MG63 (cell line): ENCODE measurements at regions not wholly inside any gene's neighbourhood (a gene's known extent, or its start where the extent isn't known, plus 50 kb on each side); places are given as distances from the start of the nearest gene placed in this dataset.

Experiments used
- DNase-seq: peaks from one replicate; pipeline ENCODE4 v3.0.0-alpha.2; 2020
- H3K27me3 ChIP-seq: fragments of 250-450 bp; sonication (Bioruptor Pico); 2 replicates; pipeline ENCODE4 v1.5.1; 2020; ENCODE audit warnings: mild to moderate bottlenecking, moderate library complexity
- H3K36me3 ChIP-seq: fragments of 250-450 bp; sonication (Bioruptor Pico); 2 replicates; pipeline ENCODE4 v1.5.1; 2020; ENCODE audit warnings: mild to moderate bottlenecking, moderate library complexity
- H3K4me3 ChIP-seq: fragments of 250-450 bp; sonication (Bioruptor Pico); 2 replicates; pipeline ENCODE4 v1.5.1; 2020; ENCODE audit warnings: mild to moderate bottlenecking, moderate library complexity
- H3K9me3 ChIP-seq: fragments of 250-450 bp; sonication (Bioruptor Pico); 2 replicates; pipeline ENCODE4 v1.5.1; 2020; ENCODE audit warnings: mild to moderate bottlenecking, moderate library complexity

DNA sequence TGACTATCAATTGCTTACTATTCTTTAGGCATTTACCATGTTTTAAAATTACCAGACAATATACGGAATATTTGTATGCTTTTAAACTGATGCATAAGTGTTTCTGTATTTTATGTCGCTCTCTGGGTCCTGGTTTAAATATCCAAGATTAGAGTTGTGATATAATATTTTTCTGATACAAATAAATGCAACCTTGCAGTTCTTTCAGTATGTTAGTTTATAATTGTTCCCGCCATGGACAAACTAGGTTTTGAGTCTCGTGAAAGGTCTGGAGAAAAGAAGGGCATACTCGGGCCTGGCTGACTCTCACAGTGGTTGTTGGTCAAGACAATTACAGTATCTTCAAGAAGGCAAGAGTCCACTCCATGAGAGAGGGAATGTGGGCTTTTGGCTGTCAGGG lies 72.6 kb upstream of the AJAP1 start:
- DNase-seq: no peak
- Histone ChIP-seq H3K36me3 (no peaks in the 10 kb centered on the region), H3K9me3 (no peaks in the 10 kb centered on the region), H3K4me3 (no peak overlapping the region), H3K27me3 (0 out of 2 replicates have a peak, but pooled peaks cover 5% of the 10 kb centered on the region)

GRCh38 chr1:4584449-4584848 lies 70.0 kb upstream of the AJAP1 start:
- H3K36me3 ChIP-seq: no peaks in the 10 kb centered on the region
- no peaks in the 10 kb centered on the region for H3K9me3 ChIP-seq
- 0 out of 2 replicates have a peak, but pooled peaks cover 4% of the 10 kb centered on the region for H3K27me3 ChIP-seq
- no peak overlapping the region for H3K4me3 ChIP-seq
- no peak for DNase-seq

GRCh38 chr1:4585216-4585615 lies 69.2 kb upstream of the AJAP1 start:
- H3K36me3 ChIP-seq: no peaks in the 10 kb centered on the region
- peak; percentile 29 for DNase-seq
- H3K27me3 ChIP-seq: no peaks in the 10 kb centered on the region
- no peak overlapping the region for H3K4me3 ChIP-seq
- H3K9me3 ChIP-seq: no peaks in the 10 kb centered on the region

DNA sequence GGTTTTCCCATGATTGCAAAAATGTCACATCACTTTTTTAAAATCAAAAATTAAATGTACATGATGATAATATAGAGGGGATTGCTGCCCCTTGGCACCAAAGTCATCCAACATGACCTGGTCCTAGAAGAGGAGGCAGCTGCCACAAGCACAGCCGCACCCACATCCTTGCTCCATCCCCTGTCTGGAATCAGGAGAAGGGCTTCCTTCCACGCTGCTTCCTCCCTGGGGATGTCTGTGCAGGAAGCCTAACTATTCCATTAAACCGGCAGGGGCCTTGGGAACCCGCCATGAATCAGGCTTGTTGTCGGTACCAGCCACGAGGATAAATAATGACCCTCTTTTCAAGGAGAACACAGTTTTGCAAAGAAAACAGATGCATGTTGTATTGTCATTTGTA lies 68.7 kb upstream of the AJAP1 start:
- Histone ChIP-seq H3K4me3 (no peak overlapping the region), H3K27me3 (no peaks in the 10 kb centered on the region), H3K36me3 (no peaks in the 10 kb centered on the region), H3K9me3 (no peaks in the 10 kb centered on the region)
- no peak for DNase-seq

- Histone ChIP-seq H3K4me3 (no peak overlapping the region), H3K27me3 (no peaks in the 10 kb centered on the region), H3K36me3 (no peaks in the 10 kb centered on the region), H3K9me3 (no peaks in the 10 kb centered on the region)
- DNase-seq: no peak
Observed at GRCh38 chr1:4586611-4587160, 67.7 kb upstream of the AJAP1 start.

DNA sequence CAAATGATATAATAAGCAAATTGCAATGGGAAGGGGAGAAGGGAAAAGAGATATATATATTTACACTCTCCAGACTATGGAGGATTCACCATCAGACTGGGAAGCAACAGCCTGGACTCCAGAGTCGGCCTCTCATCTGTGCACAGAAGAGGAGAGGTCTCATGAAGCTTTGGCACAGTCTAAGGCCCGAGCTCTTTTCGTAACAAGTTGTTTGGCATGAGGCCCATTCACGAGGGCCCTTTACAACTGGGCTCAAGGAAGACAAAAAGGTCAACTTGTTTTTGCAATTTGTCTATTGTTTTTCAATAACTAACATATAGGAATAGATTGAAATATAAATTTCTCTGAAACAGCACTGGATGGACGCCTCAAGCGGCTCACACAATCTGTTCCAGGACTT lies 66.7 kb upstream of the AJAP1 start:
- DNase-seq: no peak

GRCh38 chr1:4590756-4591155 lies 63.7 kb upstream of the AJAP1 start:
- Histone ChIP-seq H3K9me3 (no peaks in the 10 kb centered on the region), H3K36me3 (no peaks in the 10 kb centered on the region), H3K4me3 (no peak overlapping the region), H3K27me3 (no peaks in the 10 kb centered on the region)
- no peak for DNase-seq

More for the DNA sequence above, 66.7 kb upstream of the AJAP1 start:
- no peaks in the 10 kb centered on the region for H3K27me3 ChIP-seq
- no peak overlapping the region for H3K4me3 ChIP-seq
- H3K9me3 ChIP-seq: no peaks in the 10 kb centered on the region
- no peaks in the 10 kb centered on the region for H3K36me3 ChIP-seq

- H3K27me3 ChIP-seq: no peaks in the 10 kb centered on the region
- H3K36me3 ChIP-seq: no peaks in the 10 kb centered on the region
- no peak for DNase-seq
- no peaks in the 10 kb centered on the region for H3K9me3 ChIP-seq
- H3K4me3 ChIP-seq: no peak overlapping the region
Observed at GRCh38 chr1:4591926-4592325, 62.5 kb upstream of the AJAP1 start.

GRCh38 chr1:4593106-4593505 lies 61.3 kb upstream of the AJAP1 start:
- no peak overlapping the region for H3K4me3 ChIP-seq
- H3K27me3 ChIP-seq: no peaks in the 10 kb centered on the region
- no peaks in the 10 kb centered on the region for H3K9me3 ChIP-seq
- DNase-seq: no peak
- no peaks in the 10 kb centered on the region for H3K36me3 ChIP-seq

GRCh38 chr1:4594286-4594991 lies 60.0 kb upstream of the AJAP1 start:
- Histone ChIP-seq H3K4me3 (no peak overlapping the region), H3K27me3 (no peaks in the 10 kb centered on the region), H3K36me3 (no peaks in the 10 kb centered on the region), H3K9me3 (no peaks in the 10 kb centered on the region)
- DNase-seq: no peak

DNA sequence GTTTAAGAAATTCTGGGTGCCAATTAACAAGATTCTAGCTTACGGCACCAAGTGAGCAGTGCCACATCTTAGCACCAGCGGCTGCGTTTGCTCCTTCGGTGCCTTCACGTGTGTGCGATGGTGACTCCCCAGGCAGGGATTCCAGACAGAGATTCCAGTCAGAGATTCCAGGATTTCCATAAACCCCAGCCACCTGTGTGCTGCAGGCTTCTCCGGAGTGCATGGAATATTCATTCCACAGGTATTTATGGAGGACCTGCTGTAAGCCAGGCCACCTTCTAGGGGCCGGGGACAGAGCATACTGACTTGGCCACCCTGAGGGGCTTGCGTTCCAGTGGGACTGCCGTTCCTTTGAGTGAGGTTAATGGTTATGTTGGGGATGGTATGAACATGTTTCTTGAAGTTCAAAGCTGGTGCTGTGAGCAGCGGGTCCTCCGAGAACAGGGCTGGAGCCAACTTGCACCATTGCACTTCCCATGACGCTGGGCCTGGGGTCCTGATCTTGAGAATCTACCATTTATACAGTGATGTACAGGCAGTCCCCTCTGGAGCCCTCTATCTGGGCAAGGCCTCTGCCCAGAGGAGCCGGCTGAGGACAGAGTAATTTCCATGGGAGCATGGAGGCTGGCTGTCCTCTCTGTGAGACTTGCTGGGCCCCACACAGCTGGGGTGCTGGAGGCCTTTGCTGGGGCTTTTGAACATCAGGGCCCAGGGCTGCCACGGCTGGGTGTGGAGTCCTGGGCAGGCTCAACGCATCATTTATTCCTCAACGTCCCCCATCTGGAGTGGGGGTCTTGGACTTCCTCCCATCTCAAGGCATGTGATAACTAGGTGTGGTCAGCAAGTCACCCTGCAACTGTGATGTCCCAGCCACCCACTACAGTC lies 58.8 kb upstream of the AJAP1 start:
- Histone ChIP-seq H3K27me3 (no peaks in the 10 kb centered on the region), H3K9me3 (no peaks in the 10 kb centered on the region), H3K4me3 (no peak overlapping the region), H3K36me3 (no peaks in the 10 kb centered on the region)
- DNase-seq: no peak

- Histone ChIP-seq H3K27me3 (no peaks in the 10 kb centered on the region), H3K9me3 (no peaks in the 10 kb centered on the region), H3K4me3 (no peak overlapping the region), H3K36me3 (no peaks in the 10 kb centered on the region)
- DNase-seq: no peak
Observed at GRCh38 chr1:4596486-4596885, 57.9 kb upstream of the AJAP1 start.

DNA sequence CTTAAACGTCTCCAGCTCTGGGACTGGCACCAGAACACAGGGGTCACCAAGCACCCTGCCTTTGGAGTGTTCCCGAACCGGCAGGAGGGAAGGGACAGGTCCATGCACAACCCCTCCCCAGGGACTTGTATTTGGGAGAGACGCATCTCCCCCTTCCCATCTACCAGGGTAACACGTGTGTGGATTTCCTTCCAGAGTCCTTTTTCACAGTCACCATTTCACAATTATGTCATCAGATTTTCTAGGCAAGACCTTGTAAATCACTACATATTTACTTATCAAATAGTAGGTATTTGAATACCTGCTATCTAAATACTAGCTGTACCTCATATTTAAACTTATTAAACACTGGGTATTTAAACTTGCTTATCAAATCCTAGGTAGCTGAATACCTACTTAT lies 57.4 kb upstream of the AJAP1 start:
- DNase-seq: no peak
- no peaks in the 10 kb centered on the region for H3K27me3 ChIP-seq
- H3K4me3 ChIP-seq: no peak overlapping the region
- H3K36me3 ChIP-seq: no peaks in the 10 kb centered on the region
- H3K9me3 ChIP-seq: no peaks in the 10 kb centered on the region

GRCh38 chr1:4598561-4598960 lies 55.8 kb upstream of the AJAP1 start:
- Histone ChIP-seq H3K9me3 (no peaks in the 10 kb centered on the region), H3K36me3 (no peaks in the 10 kb centered on the region), H3K27me3 (no peaks in the 10 kb centered on the region), H3K4me3 (no peak overlapping the region)
- DNase-seq: no peak

DNA sequence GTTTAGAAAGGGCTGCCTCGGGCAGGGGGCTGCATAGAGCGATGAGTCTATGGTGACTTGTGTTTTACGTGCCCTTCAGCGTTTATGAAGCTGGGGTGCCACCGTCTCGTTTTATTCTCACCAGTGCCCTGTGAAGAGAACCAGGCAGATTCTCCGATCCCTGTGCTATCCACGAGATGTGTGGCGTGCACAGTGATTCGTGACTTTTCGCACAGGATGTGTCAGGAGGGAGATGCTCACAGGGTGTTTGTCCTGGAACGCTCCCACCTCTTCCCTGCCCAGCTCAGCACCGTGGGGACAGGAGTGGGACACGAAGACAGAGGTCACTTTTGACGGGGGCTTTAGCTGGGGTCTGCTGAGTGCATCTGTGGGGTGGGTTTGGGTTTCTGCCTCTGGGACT lies 54.9 kb upstream of the AJAP1 start:
- Histone ChIP-seq H3K4me3 (no peak overlapping the region), H3K27me3 (no peaks in the 10 kb centered on the region), H3K36me3 (no peaks in the 10 kb centered on the region), H3K9me3 (no peaks in the 10 kb centered on the region)
- DNase-seq: no peak

- no peaks in the 10 kb centered on the region for H3K27me3 ChIP-seq
- H3K4me3 ChIP-seq: no peak overlapping the region
- H3K9me3 ChIP-seq: no peaks in the 10 kb centered on the region
- no peak for DNase-seq
- no peaks in the 10 kb centered on the region for H3K36me3 ChIP-seq
Observed at GRCh38 chr1:4599951-4600481, 54.4 kb upstream of the AJAP1 start.
